Ovary (tissue), 3 donors: ENCODE measurements at regions not wholly inside any gene's neighbourhood (a gene's known extent, or its start where the extent isn't known, plus 50 kb on each side); places are given as distances from the start of the nearest gene placed in this dataset.

Experiments used
- CTCF ChIP-seq, 3 donors: fragments of 450-650 bp in 2 of 3; fragments of 200-600 bp in 1 of 3; IDR thresholded peaks; one replicate each; pipeline versions ENCODE4 v1.5.1 to v1.8.0; 2016 to 2022; ENCODE audit warnings: antibody characterized with exemption in 3 of 3, mild to moderate bottlenecking in 1 of 3
- POLR2A ChIP-seq: fragments of 450-650 bp; IDR thresholded peaks from one replicate; pipeline ENCODE4 v1.6.1; 2017; ENCODE audit warnings: antibody characterized with exemption, mild to moderate bottlenecking, moderate library complexity
- donor health status: DM: no; HTN: no; CAD: no.

GRCh38 chr9:19663570-19663969 is 125.3 kb downstream of the SLC24A2 start:
- TF ChIP-seq CTCF (IDR thresholded peaks at IDR 0.05) (no peak), POLR2A (no peak)
